Left ventricle myocardium inferior (tissue), 1 donor: ENCODE measurements at regions not wholly inside any gene's neighbourhood (a gene's known extent, or its start where the extent isn't known, plus 50 kb on each side); places are given as distances from the start of the nearest gene placed in this dataset.

ENCODE experiments used
- DNase-seq: peaks from one replicate; pipeline ENCODE4 v3.0.0-alpha.2; 2020
- H3K27ac ChIP-seq: fragments of 200-600 bp; replicated peaks from 2 replicates; pipeline ENCODE4 v1.8.0; 2021
- H3K27me3 ChIP-seq: fragments of 200-600 bp; 2 replicates; pipeline ENCODE4 v1.8.0; 2021; ENCODE audit warnings: low read depth
- H3K36me3 ChIP-seq: fragments of 200-600 bp; 2 replicates; pipeline ENCODE4 v1.8.0; 2021
- H3K4me1 ChIP-seq: fragments of 200-600 bp; 2 replicates; pipeline ENCODE4 v1.8.0; 2021
- H3K4me3 ChIP-seq: fragments of 200-600 bp; 2 replicates; pipeline ENCODE4 v1.8.0; 2021; ENCODE audit warnings: mild to moderate bottlenecking, moderate library complexity
- H3K9me3 ChIP-seq: fragments of 200-600 bp; replicated peaks from 2 replicates; pipeline ENCODE4 v1.8.0; 2021
- intact Hi-C: fragments of 100-400 bp; cut with micrococcal nuclease; formaldehyde crosslinking; loops from one replicate; pipeline ENCODE4 v1.11.0; 2022
- TF ChIP-seq, protein P1 (sequence below): fragments of 200-600 bp; IDR thresholded peaks from 2 replicates; pipeline ENCODE4 v1.8.0; 2021; ENCODE audit warnings: antibody characterized with exemption, mild to moderate bottlenecking, borderline replicate concordance
- donor health status: DM: no; HTN: yes; CAD: no; lungs with severe emphysema.

GRCh38 chr3:170637306-170637705 is 51.4 kb upstream of the SLC7A14 start:
- DNase-seq, result no peak
- TF ChIP-seq, protein P1, sequence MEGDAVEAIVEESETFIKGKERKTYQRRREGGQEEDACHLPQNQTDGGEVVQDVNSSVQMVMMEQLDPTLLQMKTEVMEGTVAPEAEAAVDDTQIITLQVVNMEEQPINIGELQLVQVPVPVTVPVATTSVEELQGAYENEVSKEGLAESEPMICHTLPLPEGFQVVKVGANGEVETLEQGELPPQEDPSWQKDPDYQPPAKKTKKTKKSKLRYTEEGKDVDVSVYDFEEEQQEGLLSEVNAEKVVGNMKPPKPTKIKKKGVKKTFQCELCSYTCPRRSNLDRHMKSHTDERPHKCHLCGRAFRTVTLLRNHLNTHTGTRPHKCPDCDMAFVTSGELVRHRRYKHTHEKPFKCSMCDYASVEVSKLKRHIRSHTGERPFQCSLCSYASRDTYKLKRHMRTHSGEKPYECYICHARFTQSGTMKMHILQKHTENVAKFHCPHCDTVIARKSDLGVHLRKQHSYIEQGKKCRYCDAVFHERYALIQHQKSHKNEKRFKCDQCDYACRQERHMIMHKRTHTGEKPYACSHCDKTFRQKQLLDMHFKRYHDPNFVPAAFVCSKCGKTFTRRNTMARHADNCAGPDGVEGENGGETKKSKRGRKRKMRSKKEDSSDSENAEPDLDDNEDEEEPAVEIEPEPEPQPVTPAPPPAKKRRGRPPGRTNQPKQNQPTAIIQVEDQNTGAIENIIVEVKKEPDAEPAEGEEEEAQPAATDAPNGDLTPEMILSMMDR, result no peak

DNA sequence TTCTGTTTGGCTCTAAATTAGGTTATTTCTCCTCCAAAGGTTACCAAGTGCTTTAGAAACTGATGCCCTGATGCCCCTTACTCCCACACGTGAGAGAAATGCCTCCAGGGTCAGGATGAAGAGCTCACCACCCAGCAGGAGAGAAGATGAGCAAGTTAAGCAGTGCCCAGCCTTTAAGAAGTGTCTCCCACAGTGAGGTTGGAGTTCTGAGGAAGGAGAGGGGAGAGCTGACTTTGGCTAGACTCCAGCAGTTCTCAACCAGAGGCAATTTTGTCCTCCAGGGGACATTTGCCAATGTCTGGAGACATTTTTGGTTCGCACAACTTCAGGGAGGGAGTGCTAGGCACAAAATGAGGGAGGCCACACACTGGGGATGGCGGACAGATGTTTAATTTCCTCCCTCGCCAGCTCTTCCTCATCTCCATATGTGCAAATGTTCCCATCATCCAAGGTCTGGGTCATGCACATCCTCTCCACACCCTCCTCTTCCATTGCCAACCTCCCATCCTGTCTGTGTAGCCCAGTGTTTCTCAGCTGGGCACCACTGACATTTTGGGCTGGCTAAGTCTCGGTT is 50.6 kb upstream of the SLC7A14 start:
- DNase-seq, result no peak
- no peaks in the 10 kb centered on the region for H3K9me3 ChIP-seq

More at GRCh38 chr3:170637306-170637705, 51.4 kb upstream of the SLC7A14 start:
- no peaks in the 10 kb centered on the region for H3K9me3 ChIP-seq
- no peak overlapping the region for H3K27ac ChIP-seq
- H3K36me3 ChIP-seq, result no peaks in the 10 kb centered on the region
- H3K4me1 ChIP-seq, result peaks cover 5% of the 10 kb centered on the region
- H3K27me3 ChIP-seq, result no peaks in the 10 kb centered on the region
- intact Hi-C loops, result no loop called here
- no peak overlapping the region for H3K4me3 ChIP-seq

More for the DNA sequence above, 50.6 kb upstream of the SLC7A14 start:
- H3K27ac ChIP-seq, result no peak overlapping the region
- no peaks in the 10 kb centered on the region for H3K36me3 ChIP-seq
- intact Hi-C loops, result no loop called here
- H3K27me3 ChIP-seq, result no peaks in the 10 kb centered on the region
- TF ChIP-seq, protein P1, result no peak
- H3K4me1 ChIP-seq, result peaks cover 1% of the 10 kb centered on the region
- H3K4me3 ChIP-seq, result no peak overlapping the region
